Activated naive CD4-positive, alpha-beta T cell treated with anti-CD3 and anti-CD28 coated beads, Interleukin-2, amount 50 U/mL, for 24 hours (primary cell): ENCODE measurements at regions not wholly inside any gene's neighbourhood (a gene's known extent, or its start where the extent isn't known, plus 50 kb on each side); places are given as distances from the start of the nearest gene placed in this dataset.

Experiments
- H3K27ac Mint-ChIP-seq: one replicate; pipeline ENCODE4 v1.8.0; 2021; ENCODE audit warnings: mild to moderate bottlenecking, mixed read lengths
- H3K27me3 Mint-ChIP-seq: one replicate; pipeline ENCODE4 v1.8.0; 2021; ENCODE audit warnings: mixed read lengths
- H3K36me3 Mint-ChIP-seq: one replicate; pipeline ENCODE4 v1.8.0; 2021; ENCODE audit warnings: mixed read lengths
- H3K4me1 Mint-ChIP-seq: one replicate; pipeline ENCODE4 v1.8.0; 2021; ENCODE audit warnings: mixed read lengths
- H3K4me3 Mint-ChIP-seq: one replicate; pipeline ENCODE4 v1.8.0; 2021; ENCODE audit warnings: mild to moderate bottlenecking, mixed read lengths
- H3K9me3 Mint-ChIP-seq: one replicate; pipeline ENCODE4 v1.8.0; 2021; ENCODE audit warnings: mixed read lengths

GRCh38 chr3:147540921-147541320, 131.8 kb downstream of the ZIC1 start:
- Mint-ChIP-seq H3K27me3 (no peaks in the 10 kb centered on the region), H3K36me3 (no peaks in the 10 kb centered on the region), H3K4me1 (no peaks in the 10 kb centered on the region), H3K27ac (no peak overlapping the region), H3K4me3 (no peak overlapping the region), H3K9me3 (peaks cover 19% of the 10 kb centered on the region)

DNA sequence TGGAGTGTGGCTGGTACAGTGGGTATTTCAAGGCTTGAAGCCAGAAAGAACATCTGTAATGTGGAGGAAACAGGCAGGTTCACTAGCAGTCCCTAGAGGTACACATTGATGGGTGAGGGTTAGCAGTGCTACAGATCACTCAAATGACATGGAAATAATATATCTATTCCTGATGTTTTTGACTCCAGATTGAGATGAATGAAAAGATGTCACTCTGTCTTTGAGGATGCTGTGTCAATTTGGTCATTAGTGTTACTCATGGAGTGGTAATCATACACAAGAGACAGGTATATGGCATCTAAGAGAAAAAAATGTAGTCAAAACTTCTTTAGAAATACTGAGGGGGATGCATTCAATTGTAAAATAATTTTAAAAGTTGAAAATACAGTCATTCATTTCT, 135.1 kb downstream of the ZIC1 start:
- Mint-ChIP-seq H3K4me1 (no peaks in the 10 kb centered on the region), H3K36me3 (no peaks in the 10 kb centered on the region), H3K4me3 (no peak overlapping the region), H3K9me3 (peaks cover 19% of the 10 kb centered on the region), H3K27ac (no peak overlapping the region), H3K27me3 (no peaks in the 10 kb centered on the region)

DNA sequence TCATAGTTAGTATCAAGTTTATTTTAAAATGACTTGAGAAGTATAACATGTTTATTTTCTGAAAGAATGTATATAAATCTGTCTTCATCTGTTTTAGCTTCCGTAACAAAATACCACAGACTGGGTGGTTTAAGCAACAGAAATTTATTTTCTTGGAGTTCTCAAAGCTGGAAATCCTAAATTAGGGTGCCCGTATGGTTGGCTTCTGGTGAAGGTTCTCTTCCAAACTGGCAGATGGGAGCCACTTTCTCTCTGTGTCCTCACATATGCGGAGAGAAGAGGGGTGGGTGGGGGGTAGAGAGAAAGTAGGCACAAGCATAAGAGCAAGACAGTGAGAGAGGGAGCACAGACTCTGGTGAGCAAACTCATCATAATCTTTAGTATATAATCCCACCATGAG, 142.3 kb downstream of the ZIC1 start:
- Mint-ChIP-seq H3K4me1 (no peaks in the 10 kb centered on the region), H3K27me3 (no peaks in the 10 kb centered on the region)

DNA sequence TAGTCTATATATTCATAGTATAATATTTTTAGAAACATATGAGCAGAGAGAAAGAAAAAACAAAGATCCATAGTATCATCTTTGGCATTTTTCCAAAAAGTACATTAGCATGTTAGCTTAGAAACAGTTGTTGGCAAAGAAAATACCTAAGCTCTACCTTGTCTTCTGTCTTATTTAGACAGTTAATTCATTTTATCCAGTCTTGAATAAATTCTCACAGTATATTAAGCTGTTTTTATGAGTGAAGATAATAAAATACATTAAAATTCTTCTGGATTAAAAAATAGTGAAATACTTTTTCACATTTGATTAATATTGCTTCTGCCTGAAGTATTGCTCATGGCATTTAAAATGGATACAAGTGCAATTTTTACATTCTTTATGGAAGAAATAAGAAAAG, 145.2 kb downstream of the ZIC1 start:
- no peak overlapping the region for H3K27ac Mint-ChIP-seq
- no peaks in the 10 kb centered on the region for H3K36me3 Mint-ChIP-seq
- no peak overlapping the region for H3K4me3 Mint-ChIP-seq
- H3K4me1 Mint-ChIP-seq: no peaks in the 10 kb centered on the region
- H3K27me3 Mint-ChIP-seq: no peaks in the 10 kb centered on the region
- H3K9me3 Mint-ChIP-seq: peaks cover 8% of the 10 kb centered on the region

More for the DNA sequence above, 142.3 kb downstream of the ZIC1 start:
- H3K27ac Mint-ChIP-seq: no peak overlapping the region
- peaks cover 10% of the 10 kb centered on the region for H3K9me3 Mint-ChIP-seq
- H3K4me3 Mint-ChIP-seq: no peak overlapping the region
- H3K36me3 Mint-ChIP-seq: no peaks in the 10 kb centered on the region

DNA sequence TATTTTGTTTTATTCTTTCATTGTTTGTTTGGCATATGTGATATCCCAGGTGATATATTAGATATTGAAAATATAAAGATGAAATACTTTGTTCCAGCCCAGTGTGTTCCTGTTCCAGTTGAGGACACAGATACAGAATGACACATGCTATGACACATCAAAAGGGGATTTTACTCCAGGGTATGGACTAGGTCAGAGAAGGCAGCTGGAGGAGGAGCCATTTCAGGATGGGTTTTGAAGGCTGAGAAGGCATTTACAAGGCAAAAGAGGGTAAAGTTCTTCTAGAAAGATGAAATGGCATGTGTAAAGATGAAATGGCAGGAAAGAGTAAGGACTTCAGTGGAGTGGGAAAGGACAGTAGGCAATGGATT, 163.8 kb downstream of the ZIC1 start:
- Mint-ChIP-seq H3K27ac (no peak overlapping the region), H3K36me3 (no peaks in the 10 kb centered on the region)

GRCh38 chr3:147574621-147575020, 165.5 kb downstream of the ZIC1 start:
- Mint-ChIP-seq H3K4me1 (no peaks in the 10 kb centered on the region), H3K4me3 (no peak overlapping the region), H3K27me3 (no peaks in the 10 kb centered on the region), H3K36me3 (no peaks in the 10 kb centered on the region), H3K27ac (no peak overlapping the region), H3K9me3 (peaks cover 5% of the 10 kb centered on the region)

More for the DNA sequence above, 163.8 kb downstream of the ZIC1 start:
- H3K9me3 Mint-ChIP-seq: no peaks in the 10 kb centered on the region
- no peak overlapping the region for H3K4me3 Mint-ChIP-seq
- H3K27me3 Mint-ChIP-seq: no peaks in the 10 kb centered on the region
- H3K4me1 Mint-ChIP-seq: no peaks in the 10 kb centered on the region

DNA sequence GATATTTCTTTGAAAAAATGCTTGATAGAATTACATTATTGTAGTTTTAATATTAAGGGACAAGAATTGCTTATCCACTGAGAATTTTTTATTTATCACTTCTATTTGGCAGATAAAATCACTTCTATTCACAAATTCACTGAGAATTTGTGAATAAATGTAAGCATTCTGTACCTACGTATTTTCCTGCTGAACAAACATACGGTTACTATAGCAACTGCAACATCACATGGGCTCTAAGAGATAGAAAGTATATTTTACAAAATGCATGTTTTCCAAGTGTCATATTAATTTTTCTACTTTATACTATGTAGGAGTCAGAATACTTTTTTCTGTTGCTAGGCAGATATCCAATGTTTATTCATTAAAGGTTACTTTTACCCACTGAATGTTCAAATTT, 166.2 kb downstream of the ZIC1 start:
- Mint-ChIP-seq H3K36me3 (no peaks in the 10 kb centered on the region), H3K4me1 (no peaks in the 10 kb centered on the region), H3K9me3 (peaks cover 5% of the 10 kb centered on the region)

GRCh38 chr3:147582642-147583041, 173.5 kb downstream of the ZIC1 start:
- no peaks in the 10 kb centered on the region for H3K36me3 Mint-ChIP-seq
- H3K4me1 Mint-ChIP-seq: no peaks in the 10 kb centered on the region
- H3K4me3 Mint-ChIP-seq: no peak overlapping the region
- no peak overlapping the region for H3K27ac Mint-ChIP-seq
- H3K9me3 Mint-ChIP-seq: peaks cover 5% of the 10 kb centered on the region
- H3K27me3 Mint-ChIP-seq: no peaks in the 10 kb centered on the region

More for the DNA sequence above, 166.2 kb downstream of the ZIC1 start:
- Mint-ChIP-seq H3K27ac (no peak overlapping the region), H3K4me3 (no peak overlapping the region), H3K27me3 (no peaks in the 10 kb centered on the region)

- Mint-ChIP-seq H3K27me3 (no peaks in the 10 kb centered on the region), H3K36me3 (no peaks in the 10 kb centered on the region), H3K9me3 (peaks cover 8% of the 10 kb centered on the region), H3K4me1 (no peaks in the 10 kb centered on the region), H3K27ac (no peak overlapping the region), H3K4me3 (no peak overlapping the region)
Observed at GRCh38 chr3:147589016-147589415, 179.9 kb downstream of the ZIC1 start.

DNA sequence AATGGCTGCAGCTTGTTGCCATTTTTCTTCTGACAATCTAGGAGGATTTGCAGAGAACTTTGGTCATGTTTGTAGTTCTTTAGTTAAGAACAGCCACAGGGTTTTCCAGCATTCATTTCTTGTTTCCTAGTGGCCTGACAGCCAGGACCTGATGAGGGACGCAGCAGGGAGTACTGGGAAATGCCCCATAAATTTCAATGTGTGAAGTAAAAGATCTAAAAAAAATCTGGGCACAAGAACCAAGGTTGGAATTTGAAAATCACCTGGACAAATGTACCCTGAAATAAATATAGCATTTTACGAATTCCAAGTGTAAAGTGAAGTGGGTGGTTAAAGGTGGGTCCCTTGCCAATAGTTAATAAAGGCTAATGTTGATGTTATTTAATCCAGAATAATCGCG, 195.0 kb downstream of the ZIC1 start:
- Mint-ChIP-seq H3K9me3 (peaks cover 5% of the 10 kb centered on the region), H3K27ac (no peak overlapping the region), H3K27me3 (no peaks in the 10 kb centered on the region), H3K4me3 (no peak overlapping the region), H3K36me3 (no peaks in the 10 kb centered on the region), H3K4me1 (no peaks in the 10 kb centered on the region)

DNA sequence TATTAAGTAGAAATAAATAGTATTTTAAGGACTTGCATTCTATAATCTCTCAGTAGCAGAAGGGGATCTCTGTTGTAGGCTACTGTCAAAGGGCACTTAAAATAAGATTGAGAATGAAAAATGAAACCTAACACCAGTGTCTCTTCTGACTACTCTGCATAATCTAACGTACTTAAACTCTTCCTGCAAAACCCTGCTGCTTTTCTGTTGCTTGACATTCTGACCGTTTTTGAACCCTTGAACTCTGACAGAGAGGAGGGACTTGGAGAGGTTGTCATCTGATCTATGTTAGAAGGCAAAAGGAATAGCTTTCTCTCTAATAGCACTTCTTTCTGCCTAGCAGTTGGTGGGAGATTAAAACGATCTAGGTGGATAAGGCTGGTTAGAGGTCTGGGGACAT, 204.6 kb downstream of the ZIC1 start:
- Mint-ChIP-seq H3K27me3 (no peaks in the 10 kb centered on the region), H3K36me3 (no peaks in the 10 kb centered on the region), H3K4me1 (no peaks in the 10 kb centered on the region), H3K4me3 (no peak overlapping the region), H3K9me3 (no peaks in the 10 kb centered on the region), H3K27ac (no peak overlapping the region)

DNA sequence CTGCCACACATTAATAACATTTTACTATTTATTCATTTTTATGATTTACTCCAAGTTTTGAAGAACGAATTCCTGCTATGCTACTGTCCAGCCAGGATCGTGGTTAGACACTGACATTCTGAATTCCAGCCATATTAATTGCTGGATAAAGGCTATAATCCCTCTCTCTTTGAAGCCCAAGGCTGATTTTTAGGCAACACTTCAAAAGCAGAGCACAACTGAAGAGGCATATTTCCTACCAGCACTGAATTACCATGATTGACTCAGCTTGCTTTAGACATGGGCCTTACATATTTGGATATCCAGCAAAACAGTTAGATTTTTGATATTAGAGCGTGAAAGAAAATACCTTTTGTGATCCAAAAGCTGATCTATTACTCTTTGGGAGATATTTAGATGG, 205.0 kb downstream of the ZIC1 start:
- H3K27me3 Mint-ChIP-seq: no peaks in the 10 kb centered on the region
- no peaks in the 10 kb centered on the region for H3K9me3 Mint-ChIP-seq
- H3K36me3 Mint-ChIP-seq: no peaks in the 10 kb centered on the region
- H3K4me1 Mint-ChIP-seq: no peaks in the 10 kb centered on the region
- H3K4me3 Mint-ChIP-seq: no peak overlapping the region
- no peak overlapping the region for H3K27ac Mint-ChIP-seq

GRCh38 chr3:147615035-147615434, 205.9 kb downstream of the ZIC1 start:
- Mint-ChIP-seq H3K27me3 (no peaks in the 10 kb centered on the region), H3K4me3 (no peak overlapping the region), H3K27ac (no peak overlapping the region), H3K36me3 (no peaks in the 10 kb centered on the region), H3K4me1 (no peaks in the 10 kb centered on the region), H3K9me3 (no peaks in the 10 kb centered on the region)

GRCh38 chr3:147616998-147617619, 207.9 kb downstream of the ZIC1 start:
- Mint-ChIP-seq H3K4me1 (no peaks in the 10 kb centered on the region), H3K4me3 (no peak overlapping the region), H3K36me3 (no peaks in the 10 kb centered on the region), H3K27me3 (no peaks in the 10 kb centered on the region), H3K9me3 (no peaks in the 10 kb centered on the region), H3K27ac (no peak overlapping the region)

- no peaks in the 10 kb centered on the region for H3K36me3 Mint-ChIP-seq
- H3K27ac Mint-ChIP-seq: no peak overlapping the region
- no peaks in the 10 kb centered on the region for H3K9me3 Mint-ChIP-seq
- H3K27me3 Mint-ChIP-seq: no peaks in the 10 kb centered on the region
- no peaks in the 10 kb centered on the region for H3K4me1 Mint-ChIP-seq
- no peak overlapping the region for H3K4me3 Mint-ChIP-seq
Observed at GRCh38 chr3:147618691-147619090, 209.5 kb downstream of the ZIC1 start.

DNA sequence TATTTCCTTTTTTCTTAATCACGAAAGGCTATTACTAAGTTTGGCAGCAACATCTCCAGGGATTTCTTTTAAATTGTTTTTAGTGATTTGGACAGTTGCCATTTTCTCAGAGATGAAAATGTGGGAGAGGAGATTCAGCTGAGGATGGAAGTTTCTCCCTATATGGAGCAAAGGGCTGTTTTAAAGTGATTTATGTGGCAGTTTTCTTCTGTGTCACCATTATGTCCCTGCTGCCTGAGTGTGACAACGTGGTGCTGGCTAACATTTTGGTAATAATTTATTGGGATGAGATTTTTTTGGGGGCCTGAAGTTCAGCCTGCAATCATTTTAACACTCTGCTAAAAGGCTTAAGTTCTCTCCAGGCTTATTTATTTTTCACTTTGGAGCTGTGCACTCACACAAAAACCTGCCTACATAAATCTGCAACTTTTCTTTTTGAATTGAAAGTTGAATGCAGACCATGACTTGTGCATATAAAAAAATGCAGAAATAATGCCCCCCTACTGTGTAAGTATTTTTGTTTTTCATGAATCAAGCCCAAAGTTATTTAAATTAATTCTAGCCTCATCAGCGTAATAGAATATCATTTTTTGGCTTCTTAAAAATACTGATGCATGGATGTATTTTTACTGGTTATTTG, 210.9 kb downstream of the ZIC1 start:
- H3K27me3 Mint-ChIP-seq: no peaks in the 10 kb centered on the region
- no peaks in the 10 kb centered on the region for H3K4me1 Mint-ChIP-seq
- no peaks in the 10 kb centered on the region for H3K36me3 Mint-ChIP-seq
- H3K27ac Mint-ChIP-seq: no peak overlapping the region
- no peak overlapping the region for H3K4me3 Mint-ChIP-seq
- H3K9me3 Mint-ChIP-seq: no peaks in the 10 kb centered on the region

DNA sequence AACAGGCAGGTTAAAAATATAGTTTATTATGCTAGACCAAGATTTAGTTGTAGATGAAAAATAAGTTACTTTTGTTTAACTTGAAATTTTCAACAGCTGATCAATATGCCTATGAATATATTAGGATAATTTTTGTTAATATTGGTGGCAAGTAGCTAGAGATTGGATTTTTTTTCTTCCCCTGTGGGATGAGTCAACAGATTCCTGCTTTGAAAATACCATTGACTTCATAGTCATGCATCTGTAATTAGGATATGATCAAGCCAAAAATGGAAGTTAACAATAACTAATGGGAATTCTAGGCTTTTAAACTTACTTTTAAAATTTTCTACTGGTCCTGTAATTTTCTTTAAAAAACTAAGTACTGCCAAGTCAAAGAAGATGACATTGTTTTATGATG, 211.7 kb downstream of the ZIC1 start:
- no peaks in the 10 kb centered on the region for H3K27me3 Mint-ChIP-seq
- H3K27ac Mint-ChIP-seq: no peak overlapping the region
- no peaks in the 10 kb centered on the region for H3K4me1 Mint-ChIP-seq
- no peaks in the 10 kb centered on the region for H3K36me3 Mint-ChIP-seq
- H3K4me3 Mint-ChIP-seq: no peak overlapping the region
- H3K9me3 Mint-ChIP-seq: peaks cover 4% of the 10 kb centered on the region
